Prostate gland (tissue), 2 donors: ENCODE measurements at regions not wholly inside any gene's neighbourhood (a gene's known extent, or its start where the extent isn't known, plus 50 kb on each side); places are given as distances from the start of the nearest gene placed in this dataset.

ENCODE experiments used
- POLR2A ChIP-seq: fragments of 450-650 bp; IDR thresholded peaks from one replicate; pipeline ENCODE4 v1.6.1; 2016; ENCODE audit warnings: antibody characterized with exemption, mild to moderate bottlenecking
- POLR2AphosphoS5 ChIP-seq: sonication (generic); formaldehyde crosslinking; IDR thresholded peaks from one replicate; pipeline ENCODE4 v1.6.1; 2017; ENCODE audit warnings: antibody characterized with exemption
- TF ChIP-seq, protein P1 (sequence below), 4 experiments: fragments of 200-600 bp in 2 of 4; fragments of 450-650 bp in 2 of 4; sonication (generic) in 2 of 4; IDR thresholded peaks; 1 replicate in 3 of 4; 2 replicates in 1 of 4; pipeline ENCODE4 v1.5.1; 2016 to 2019; ENCODE audit warnings: antibody characterized with exemption in 4 of 4, mild to moderate bottlenecking in 2 of 4, moderate library complexity in 2 of 4

DNA sequence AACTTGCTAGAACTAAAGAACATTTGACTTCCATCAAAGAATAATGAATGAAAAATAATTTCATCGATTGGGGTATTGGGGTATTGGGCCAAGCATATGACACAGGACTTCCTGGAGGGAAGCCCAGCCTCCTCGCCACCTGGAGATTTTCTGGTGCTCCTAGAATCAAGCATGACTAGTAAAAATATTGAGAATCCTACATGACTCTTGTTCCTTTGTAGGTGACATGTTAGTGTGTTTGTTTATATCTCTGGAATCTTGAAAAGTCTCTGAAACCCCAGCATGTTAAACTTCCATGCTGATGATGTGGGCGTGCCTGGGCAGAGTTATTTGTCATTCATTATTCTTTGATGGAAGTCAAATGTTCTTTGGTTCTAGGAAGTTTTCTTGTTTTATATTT, 90.1 kb upstream of the EPHB3 start:
- TF ChIP-seq POLR2AphosphoS5: no peak
- TF ChIP-seq, protein P1, sequence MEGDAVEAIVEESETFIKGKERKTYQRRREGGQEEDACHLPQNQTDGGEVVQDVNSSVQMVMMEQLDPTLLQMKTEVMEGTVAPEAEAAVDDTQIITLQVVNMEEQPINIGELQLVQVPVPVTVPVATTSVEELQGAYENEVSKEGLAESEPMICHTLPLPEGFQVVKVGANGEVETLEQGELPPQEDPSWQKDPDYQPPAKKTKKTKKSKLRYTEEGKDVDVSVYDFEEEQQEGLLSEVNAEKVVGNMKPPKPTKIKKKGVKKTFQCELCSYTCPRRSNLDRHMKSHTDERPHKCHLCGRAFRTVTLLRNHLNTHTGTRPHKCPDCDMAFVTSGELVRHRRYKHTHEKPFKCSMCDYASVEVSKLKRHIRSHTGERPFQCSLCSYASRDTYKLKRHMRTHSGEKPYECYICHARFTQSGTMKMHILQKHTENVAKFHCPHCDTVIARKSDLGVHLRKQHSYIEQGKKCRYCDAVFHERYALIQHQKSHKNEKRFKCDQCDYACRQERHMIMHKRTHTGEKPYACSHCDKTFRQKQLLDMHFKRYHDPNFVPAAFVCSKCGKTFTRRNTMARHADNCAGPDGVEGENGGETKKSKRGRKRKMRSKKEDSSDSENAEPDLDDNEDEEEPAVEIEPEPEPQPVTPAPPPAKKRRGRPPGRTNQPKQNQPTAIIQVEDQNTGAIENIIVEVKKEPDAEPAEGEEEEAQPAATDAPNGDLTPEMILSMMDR (IDR thresholded peaks at IDR 0.05): no peak
- no peak for TF ChIP-seq POLR2A
